ENCODE measurements at regions not wholly inside any gene's neighbourhood (a gene's known extent, or its start where the extent isn't known, plus 50 kb on each side); places are given as distances from the start of the nearest gene placed in this dataset.

GRCh38 chr6:144615870-144616269, 330.7 kb downstream of the UTRN start:
- no peak overlapping the region for H3K4me2 ChIP-seq (ENCODE audit: low read depth, low read length)
- H3K9me2 ChIP-seq (replicated peaks; ENCODE audit: insufficient read depth, low read length): no peaks in the 10 kb centered on the region
- no peak for DNase-seq
- H3K79me2 ChIP-seq (ENCODE audit: low read length): no peaks in the 10 kb centered on the region
- H4K20me1 ChIP-seq (ENCODE audit: insufficient read depth, low read length): no peaks in the 10 kb centered on the region
- no peaks in the 10 kb centered on the region for H3K27me3 ChIP-seq (replicated peaks; ENCODE audit: insufficient read depth, low read length)
- no peaks in the 10 kb centered on the region for H3K9me3 ChIP-seq (replicated peaks; ENCODE audit: insufficient read depth, low read length)
- H3K27ac ChIP-seq (ENCODE audit: low read length): no peak overlapping the region
- no peak overlapping the region for H2AFZ ChIP-seq (ENCODE audit: low read length)
- H3K9ac ChIP-seq (ENCODE audit: low read length): no peak overlapping the region
- no peaks in the 10 kb centered on the region for H3K36me3 ChIP-seq (replicated peaks; ENCODE audit: insufficient read depth, low read length)
- no peaks in the 10 kb centered on the region for H3F3A ChIP-seq (ENCODE audit: insufficient read depth, low read length)
- H3K4me1 ChIP-seq (ENCODE audit: low read length): no peaks in the 10 kb centered on the region
- no peak overlapping the region for H3K4me3 ChIP-seq (ENCODE audit: low read length)
- TF ChIP-seq, protein P1, sequence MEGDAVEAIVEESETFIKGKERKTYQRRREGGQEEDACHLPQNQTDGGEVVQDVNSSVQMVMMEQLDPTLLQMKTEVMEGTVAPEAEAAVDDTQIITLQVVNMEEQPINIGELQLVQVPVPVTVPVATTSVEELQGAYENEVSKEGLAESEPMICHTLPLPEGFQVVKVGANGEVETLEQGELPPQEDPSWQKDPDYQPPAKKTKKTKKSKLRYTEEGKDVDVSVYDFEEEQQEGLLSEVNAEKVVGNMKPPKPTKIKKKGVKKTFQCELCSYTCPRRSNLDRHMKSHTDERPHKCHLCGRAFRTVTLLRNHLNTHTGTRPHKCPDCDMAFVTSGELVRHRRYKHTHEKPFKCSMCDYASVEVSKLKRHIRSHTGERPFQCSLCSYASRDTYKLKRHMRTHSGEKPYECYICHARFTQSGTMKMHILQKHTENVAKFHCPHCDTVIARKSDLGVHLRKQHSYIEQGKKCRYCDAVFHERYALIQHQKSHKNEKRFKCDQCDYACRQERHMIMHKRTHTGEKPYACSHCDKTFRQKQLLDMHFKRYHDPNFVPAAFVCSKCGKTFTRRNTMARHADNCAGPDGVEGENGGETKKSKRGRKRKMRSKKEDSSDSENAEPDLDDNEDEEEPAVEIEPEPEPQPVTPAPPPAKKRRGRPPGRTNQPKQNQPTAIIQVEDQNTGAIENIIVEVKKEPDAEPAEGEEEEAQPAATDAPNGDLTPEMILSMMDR (IDR thresholded peaks at IDR 0.05; ENCODE audit: low read length): no peak
- TF ChIP-seq EZH2phosphoT487 (IDR thresholded peaks at IDR 0.05; ENCODE audit: low read length): no peak
- TF ChIP-seq EZH2 (optimal IDR thresholded peaks at IDR 0.05; ENCODE audit: low read depth, low read length): no peak

GRCh38 chr6:144617191-144617590, 332.1 kb downstream of the UTRN start:
- Histone ChIP-seq H3K27ac (ENCODE audit: low read length) (no peak overlapping the region), H3K36me3 (replicated peaks; ENCODE audit: insufficient read depth, low read length) (no peaks in the 10 kb centered on the region), H3K9ac (ENCODE audit: low read length) (no peak overlapping the region), H3K4me1 (ENCODE audit: low read length) (no peaks in the 10 kb centered on the region), H3K27me3 (replicated peaks; ENCODE audit: insufficient read depth, low read length) (no peaks in the 10 kb centered on the region), H3K79me2 (ENCODE audit: low read length) (no peaks in the 10 kb centered on the region), H3K4me3 (ENCODE audit: low read length) (no peak overlapping the region), H3K9me3 (replicated peaks; ENCODE audit: insufficient read depth, low read length) (no peaks in the 10 kb centered on the region), H3K9me2 (replicated peaks; ENCODE audit: insufficient read depth, low read length) (no peaks in the 10 kb centered on the region), H4K20me1 (ENCODE audit: insufficient read depth, low read length) (no peaks in the 10 kb centered on the region), H3K4me2 (ENCODE audit: low read depth, low read length) (no peak overlapping the region), H2AFZ (ENCODE audit: low read length) (no peak overlapping the region), H3F3A (ENCODE audit: insufficient read depth, low read length) (no peaks in the 10 kb centered on the region)
- TF ChIP-seq EZH2 (optimal IDR thresholded peaks at IDR 0.05; ENCODE audit: low read depth, low read length) (no peak), EZH2phosphoT487 (IDR thresholded peaks at IDR 0.05; ENCODE audit: low read length) (no peak)
- TF ChIP-seq, protein P1 (IDR thresholded peaks at IDR 0.05; ENCODE audit: low read length): no peak
- DNase-seq: no peak

- Histone ChIP-seq H3K4me1 (ENCODE audit: low read length) (no peaks in the 10 kb centered on the region), H3K9me2 (replicated peaks; ENCODE audit: insufficient read depth, low read length) (no peaks in the 10 kb centered on the region), H4K20me1 (ENCODE audit: insufficient read depth, low read length) (no peaks in the 10 kb centered on the region), H3K79me2 (ENCODE audit: low read length) (no peaks in the 10 kb centered on the region), H3F3A (ENCODE audit: insufficient read depth, low read length) (no peaks in the 10 kb centered on the region), H3K9ac (ENCODE audit: low read length) (no peak overlapping the region), H3K27ac (ENCODE audit: low read length) (no peak overlapping the region), H3K4me3 (ENCODE audit: low read length) (no peak overlapping the region), H3K9me3 (replicated peaks; ENCODE audit: insufficient read depth, low read length) (no peaks in the 10 kb centered on the region), H2AFZ (ENCODE audit: low read length) (no peak overlapping the region), H3K4me2 (ENCODE audit: low read depth, low read length) (no peak overlapping the region), H3K27me3 (replicated peaks; ENCODE audit: insufficient read depth, low read length) (no peaks in the 10 kb centered on the region), H3K36me3 (replicated peaks; ENCODE audit: insufficient read depth, low read length) (no peaks in the 10 kb centered on the region)
- no peak for DNase-seq
- TF ChIP-seq EZH2 (optimal IDR thresholded peaks at IDR 0.05; ENCODE audit: low read depth, low read length) (no peak), EZH2phosphoT487 (IDR thresholded peaks at IDR 0.05; ENCODE audit: low read length) (no peak)
These were observed 332.6 kb downstream of the UTRN start for GRCh38 chr6:144617708-144618107.

- Histone ChIP-seq H2AFZ (ENCODE audit: low read length) (no peak overlapping the region), H3F3A (ENCODE audit: insufficient read depth, low read length) (no peaks in the 10 kb centered on the region), H3K4me3 (ENCODE audit: low read length) (no peak overlapping the region), H3K36me3 (replicated peaks; ENCODE audit: insufficient read depth, low read length) (no peaks in the 10 kb centered on the region), H3K9me3 (replicated peaks; ENCODE audit: insufficient read depth, low read length) (no peaks in the 10 kb centered on the region), H3K4me2 (ENCODE audit: low read depth, low read length) (no peak overlapping the region), H3K4me1 (ENCODE audit: low read length) (no peaks in the 10 kb centered on the region), H3K27me3 (replicated peaks; ENCODE audit: insufficient read depth, low read length) (no peaks in the 10 kb centered on the region), H3K27ac (ENCODE audit: low read length) (no peak overlapping the region), H3K9me2 (replicated peaks; ENCODE audit: insufficient read depth, low read length) (no peaks in the 10 kb centered on the region), H4K20me1 (ENCODE audit: insufficient read depth, low read length) (no peaks in the 10 kb centered on the region), H3K9ac (ENCODE audit: low read length) (no peak overlapping the region), H3K79me2 (ENCODE audit: low read length) (no peaks in the 10 kb centered on the region)
- TF ChIP-seq, protein P1 (IDR thresholded peaks at IDR 0.05; ENCODE audit: low read length): no peak
- TF ChIP-seq EZH2phosphoT487 (IDR thresholded peaks at IDR 0.05; ENCODE audit: low read length) (no peak), EZH2 (optimal IDR thresholded peaks at IDR 0.05; ENCODE audit: low read depth, low read length) (no peak)
- no peak for DNase-seq
These were observed 334.8 kb downstream of the UTRN start for GRCh38 chr6:144619966-144620365.
